Right atrium auricular region (tissue), 2 donors: ENCODE measurements at regions not wholly inside any gene's neighbourhood (a gene's known extent, or its start where the extent isn't known, plus 50 kb on each side); places are given as distances from the start of the nearest gene placed in this dataset.

Source experiments
- DNase-seq: peaks from one replicate; pipeline ENCODE4 v3.0.0-alpha.2; 2019; ENCODE audit warnings: low spot score
- H3K27ac ChIP-seq, 2 donors: fragments of 200-600 bp; sonication (generic); 1 replicate in 1 of 2; 2 replicates in 1 of 2; pipeline ENCODE4 v1.5.1; 2016 to 2019
- H3K27me3 ChIP-seq, 2 donors: fragments of 200-600 bp; sonication (generic); one replicate each; pipeline versions ENCODE4 v1.5.1 to v1.6.0; 2017 to 2019
- H3K36me3 ChIP-seq: fragments of 200-600 bp; sonication (generic); one replicate; pipeline ENCODE4 v1.5.1; 2016
- H3K4me1 ChIP-seq, 2 donors: fragments of 200-600 bp; sonication (generic); one replicate each; pipeline versions ENCODE4 v1.5.1 to v1.6.0; 2017 to 2019
- H3K4me3 ChIP-seq, 2 donors: fragments of 200-600 bp; sonication (generic); 1 replicate in 1 of 2; 2 replicates in 1 of 2; pipeline ENCODE4 v1.5.1; 2017 to 2019; ENCODE audit warnings: mild to moderate bottlenecking in 1 of 2, moderate library complexity in 1 of 2
- H3K9me3 ChIP-seq, 2 donors: fragments of 200-600 bp; sonication (generic); one replicate each; pipeline ENCODE4 v1.5.1; 2019
- TF ChIP-seq, protein P1 (sequence below), 2 donors: fragments of 200-600 bp; sonication (generic); IDR thresholded peaks; one replicate each; pipeline ENCODE4 v1.5.1; 2019; ENCODE audit warnings: antibody characterized with exemption in 2 of 2

GRCh38 chr2:44879269-44880124 lies 62.0 kb upstream of the SIX3 start:
- Histone ChIP-seq H3K27me3 (no peaks in the 10 kb centered on the region), H3K4me1 (no peaks in the 10 kb centered on the region), H3K27ac (no peak overlapping the region), H3K4me3 (no peak overlapping the region), H3K36me3 (no peaks in the 10 kb centered on the region), H3K9me3 (no peaks in the 10 kb centered on the region)
- TF ChIP-seq, protein P1, sequence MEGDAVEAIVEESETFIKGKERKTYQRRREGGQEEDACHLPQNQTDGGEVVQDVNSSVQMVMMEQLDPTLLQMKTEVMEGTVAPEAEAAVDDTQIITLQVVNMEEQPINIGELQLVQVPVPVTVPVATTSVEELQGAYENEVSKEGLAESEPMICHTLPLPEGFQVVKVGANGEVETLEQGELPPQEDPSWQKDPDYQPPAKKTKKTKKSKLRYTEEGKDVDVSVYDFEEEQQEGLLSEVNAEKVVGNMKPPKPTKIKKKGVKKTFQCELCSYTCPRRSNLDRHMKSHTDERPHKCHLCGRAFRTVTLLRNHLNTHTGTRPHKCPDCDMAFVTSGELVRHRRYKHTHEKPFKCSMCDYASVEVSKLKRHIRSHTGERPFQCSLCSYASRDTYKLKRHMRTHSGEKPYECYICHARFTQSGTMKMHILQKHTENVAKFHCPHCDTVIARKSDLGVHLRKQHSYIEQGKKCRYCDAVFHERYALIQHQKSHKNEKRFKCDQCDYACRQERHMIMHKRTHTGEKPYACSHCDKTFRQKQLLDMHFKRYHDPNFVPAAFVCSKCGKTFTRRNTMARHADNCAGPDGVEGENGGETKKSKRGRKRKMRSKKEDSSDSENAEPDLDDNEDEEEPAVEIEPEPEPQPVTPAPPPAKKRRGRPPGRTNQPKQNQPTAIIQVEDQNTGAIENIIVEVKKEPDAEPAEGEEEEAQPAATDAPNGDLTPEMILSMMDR (IDR thresholded peaks at IDR 0.05), result no peak
- DNase-seq, result no peak

DNA sequence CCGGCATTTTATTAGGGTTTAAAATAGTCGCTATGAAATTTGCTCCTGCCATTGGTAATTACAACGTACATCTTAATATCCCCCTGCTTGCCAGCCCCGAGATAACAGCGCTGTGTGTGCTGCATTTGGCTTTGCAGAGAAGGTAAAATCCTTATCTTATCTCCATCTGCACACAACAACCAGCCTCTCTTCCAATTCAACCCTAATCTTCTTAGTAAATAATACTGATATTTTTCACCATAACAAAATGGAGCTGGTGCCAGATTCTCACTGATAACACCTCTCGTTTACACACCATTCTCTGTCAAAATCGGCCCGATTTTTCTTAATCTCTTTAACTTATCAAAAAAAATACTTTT lies 61.4 kb upstream of the SIX3 start:
- H3K27ac ChIP-seq, result no peak overlapping the region
- no peaks in the 10 kb centered on the region for H3K9me3 ChIP-seq
- TF ChIP-seq, protein P1 (IDR thresholded peaks at IDR 0.05), result no peak
- no peaks in the 10 kb centered on the region for H3K27me3 ChIP-seq
- no peak overlapping the region for H3K4me3 ChIP-seq
- no peaks in the 10 kb centered on the region for H3K4me1 ChIP-seq
- no peak for DNase-seq
- no peaks in the 10 kb centered on the region for H3K36me3 ChIP-seq

GRCh38 chr2:44881856-44882255 lies 59.6 kb upstream of the SIX3 start:
- no peaks in the 10 kb centered on the region for H3K27me3 ChIP-seq

DNA sequence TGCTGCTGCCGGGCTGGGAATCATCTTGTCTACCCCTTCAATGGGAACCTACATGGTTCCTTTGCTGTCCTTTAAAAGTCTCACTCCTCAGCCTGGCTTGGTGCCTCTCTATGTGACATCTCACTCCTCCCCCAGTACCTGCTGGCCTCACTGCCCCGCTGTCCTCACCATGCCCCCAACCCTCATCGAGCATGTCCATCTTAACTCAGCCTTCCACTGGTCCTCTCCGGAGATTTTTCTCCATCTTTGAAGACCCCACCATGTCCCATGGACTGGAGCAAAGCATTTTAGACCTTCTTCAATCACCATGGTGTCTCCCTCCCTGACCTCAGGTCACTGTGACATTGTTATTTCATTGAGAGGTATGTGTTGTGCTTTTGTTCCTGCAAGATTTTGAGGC lies 58.1 kb upstream of the SIX3 start:
- Histone ChIP-seq H3K36me3 (no peaks in the 10 kb centered on the region), H3K27ac (no peak overlapping the region), H3K9me3 (no peaks in the 10 kb centered on the region), H3K4me1 (no peaks in the 10 kb centered on the region), H3K27me3 (no peaks in the 10 kb centered on the region), H3K4me3 (no peak overlapping the region)
- TF ChIP-seq, protein P1 (IDR thresholded peaks at IDR 0.05), result no peak
- DNase-seq, result no peak

More at GRCh38 chr2:44881856-44882255, 59.6 kb upstream of the SIX3 start:
- Histone ChIP-seq H3K4me1 (no peaks in the 10 kb centered on the region), H3K9me3 (no peaks in the 10 kb centered on the region), H3K27ac (no peak overlapping the region), H3K4me3 (no peak overlapping the region), H3K36me3 (no peaks in the 10 kb centered on the region)
- TF ChIP-seq, protein P1 (IDR thresholded peaks at IDR 0.05), result no peak
- DNase-seq, result no peak

DNA sequence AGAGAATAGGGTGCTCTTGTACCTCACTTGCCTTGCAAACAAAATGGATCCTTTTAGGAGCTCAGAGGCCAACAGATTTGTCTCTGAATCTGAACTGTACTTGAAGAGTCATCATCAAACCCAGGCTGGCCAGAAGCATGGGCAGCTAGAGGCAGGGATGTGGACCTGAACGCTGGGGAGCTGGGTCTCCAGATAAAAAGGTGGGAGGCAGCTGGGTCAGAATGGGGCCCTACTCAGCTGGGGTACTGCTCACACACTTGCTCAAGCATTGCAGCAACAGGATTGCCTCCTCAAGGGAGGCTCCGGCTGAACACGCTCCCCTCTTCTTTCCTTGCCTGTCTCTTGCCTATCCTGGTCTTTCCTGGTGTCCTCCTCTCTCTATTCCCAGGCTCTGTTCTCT lies 57.3 kb upstream of the SIX3 start:
- Histone ChIP-seq H3K9me3 (no peaks in the 10 kb centered on the region), H3K4me3 (no peak overlapping the region), H3K27ac (no peak overlapping the region), H3K36me3 (no peaks in the 10 kb centered on the region), H3K27me3 (no peaks in the 10 kb centered on the region), H3K4me1 (no peaks in the 10 kb centered on the region)
- DNase-seq, result no peak
- TF ChIP-seq, protein P1 (IDR thresholded peaks at IDR 0.05), result no peak

- DNase-seq, result no peak
- Histone ChIP-seq H3K36me3 (no peaks in the 10 kb centered on the region), H3K9me3 (no peaks in the 10 kb centered on the region), H3K27ac (no peak overlapping the region), H3K4me3 (no peak overlapping the region), H3K4me1 (no peaks in the 10 kb centered on the region), H3K27me3 (no peaks in the 10 kb centered on the region)
- TF ChIP-seq, protein P1 (IDR thresholded peaks at IDR 0.05), result no peak
Observed at GRCh38 chr2:44884677-44885076, 56.8 kb upstream of the SIX3 start.
